SK-N-SH (cell line): ENCODE measurements at regions not wholly inside any gene's neighbourhood (a gene's known extent, or its start where the extent isn't known, plus 50 kb on each side); places are given as distances from the start of the nearest gene placed in this dataset.

Experiments
- FOXJ3 ChIP-seq: sonication (generic); formaldehyde crosslinking; IDR thresholded peaks from 2 replicates; pipeline ENCODE4 v1.5.1; 2020; ENCODE audit warnings: mild to moderate bottlenecking, missing genetic modification reagents
- MAX ChIP-seq: IDR thresholded peaks from 2 replicates; pipeline ENCODE4 v1.4.0; 2012; ENCODE audit warnings: low read depth
- POLR2AphosphoS5 ChIP-seq: IDR thresholded peaks from 2 replicates; pipeline ENCODE4 v1.6.1; 2012; ENCODE audit warnings: low read depth, low read length
- REST ChIP-seq: IDR thresholded peaks from 2 replicates; pipeline ENCODE4 v1.6.1; 2012; ENCODE audit warnings: mild to moderate bottlenecking, low read depth, low read length, moderate library complexity
- SMC3 ChIP-seq: IDR thresholded peaks from 2 replicates; pipeline ENCODE4 v1.6.1; 2012; ENCODE audit warnings: low read depth, low read length, improper control_type of control experiment
- USF2 ChIP-seq: fragments of 150-350 bp; IDR thresholded peaks from 2 replicates; pipeline ENCODE4 v1.6.1; 2017; ENCODE audit warnings: antibody characterized with exemption, low read length, low read depth, borderline replicate concordance
- TF ChIP-seq, protein P1 (sequence below): fragments of 200-600 bp; sonication (generic); IDR thresholded peaks from 2 replicates; pipeline ENCODE4 v1.6.1; 2017; ENCODE audit warnings: antibody characterized with exemption, mild to moderate bottlenecking, moderate library complexity

GRCh38 chr16:65531475-65531874 is 409.6 kb upstream of the CDH11 start:
- TF ChIP-seq, protein P1, sequence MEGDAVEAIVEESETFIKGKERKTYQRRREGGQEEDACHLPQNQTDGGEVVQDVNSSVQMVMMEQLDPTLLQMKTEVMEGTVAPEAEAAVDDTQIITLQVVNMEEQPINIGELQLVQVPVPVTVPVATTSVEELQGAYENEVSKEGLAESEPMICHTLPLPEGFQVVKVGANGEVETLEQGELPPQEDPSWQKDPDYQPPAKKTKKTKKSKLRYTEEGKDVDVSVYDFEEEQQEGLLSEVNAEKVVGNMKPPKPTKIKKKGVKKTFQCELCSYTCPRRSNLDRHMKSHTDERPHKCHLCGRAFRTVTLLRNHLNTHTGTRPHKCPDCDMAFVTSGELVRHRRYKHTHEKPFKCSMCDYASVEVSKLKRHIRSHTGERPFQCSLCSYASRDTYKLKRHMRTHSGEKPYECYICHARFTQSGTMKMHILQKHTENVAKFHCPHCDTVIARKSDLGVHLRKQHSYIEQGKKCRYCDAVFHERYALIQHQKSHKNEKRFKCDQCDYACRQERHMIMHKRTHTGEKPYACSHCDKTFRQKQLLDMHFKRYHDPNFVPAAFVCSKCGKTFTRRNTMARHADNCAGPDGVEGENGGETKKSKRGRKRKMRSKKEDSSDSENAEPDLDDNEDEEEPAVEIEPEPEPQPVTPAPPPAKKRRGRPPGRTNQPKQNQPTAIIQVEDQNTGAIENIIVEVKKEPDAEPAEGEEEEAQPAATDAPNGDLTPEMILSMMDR = no peak
- TF ChIP-seq FOXJ3 (CRISPR knock-in tag) (no peak), POLR2AphosphoS5 (no peak), MAX (no peak), SMC3 (no peak), REST (no peak), USF2 (no peak)
